Spleen (tissue), 11 donors: ENCODE measurements at regions not wholly inside any gene's neighbourhood (a gene's known extent, or its start where the extent isn't known, plus 50 kb on each side); places are given as distances from the start of the nearest gene placed in this dataset.

ENCODE experiments used
- DNase-seq: peaks from one replicate; pipeline ENCODE4 v3.0.0-alpha.2; 2020
- H3K27ac ChIP-seq, 8 donors: fragments of 200-600 bp; sonication (generic) in 7 of 8; 1 replicate in 4 of 8; 2 replicates in 4 of 8; pipeline versions ENCODE4 v1.5.0 to v1.8.0; 2016 to 2021; ENCODE audit warnings: inconsistent platforms in 4 of 8, mild to moderate bottlenecking in 4 of 8, moderate library complexity in 1 of 8
- H3K27me3 ChIP-seq, 7 donors: fragments of 200-600 bp; sonication (generic) in 6 of 7; replicated peaks in 1 of 7; 1 replicate in 4 of 7; 2 replicates in 3 of 7; pipeline versions ENCODE4 v1.5.0 to v1.8.0; 2016 to 2021; ENCODE audit warnings: inconsistent platforms in 3 of 7, mild to moderate bottlenecking in 1 of 7
- H3K36me3 ChIP-seq, 6 donors: fragments of 200-600 bp; sonication (generic) in 5 of 6; 1 replicate in 4 of 6; 2 replicates in 2 of 6; pipeline versions ENCODE4 v1.5.0 to v1.8.0; 2016 to 2021; ENCODE audit warnings: inconsistent platforms in 2 of 6
- H3K4me1 ChIP-seq, 6 donors: fragments of 200-600 bp; sonication (generic) in 5 of 6; 1 replicate in 3 of 6; 2 replicates in 3 of 6; pipeline versions ENCODE4 v1.5.0 to v1.8.0; 2016 to 2021; ENCODE audit warnings: inconsistent platforms in 3 of 6
- H3K4me3 ChIP-seq, 8 donors: fragments of 200-600 bp; sonication (generic) in 7 of 8; 1 replicate in 4 of 8; 2 replicates in 4 of 8; pipeline versions ENCODE4 v1.5.0 to v1.8.0; 2016 to 2021; ENCODE audit warnings: inconsistent platforms in 4 of 8, mild to moderate bottlenecking in 4 of 8, moderate library complexity in 2 of 8
- H3K9me3 ChIP-seq, 8 donors: fragments of 200-600 bp; sonication (generic) in 7 of 8; 1 replicate in 4 of 8; 2 replicates in 4 of 8; pipeline versions ENCODE4 v1.5.0 to v1.8.0; 2016 to 2021; ENCODE audit warnings: inconsistent platforms in 4 of 8
- CTCF ChIP-seq, 11 experiments: fragments of 200-600 bp in 7 of 11; fragments of 450-650 bp in 4 of 11; sonication (generic) in 4 of 11; IDR thresholded peaks in 8 of 11; conservative IDR thresholded peaks in 3 of 11; 1 replicate in 7 of 11; 2 replicates in 4 of 11; pipeline versions ENCODE4 v1.4.0 to v1.8.0; 2016 to 2021; ENCODE audit warnings: antibody characterized with exemption in 11 of 11, inconsistent platforms in 4 of 11, mild to moderate bottlenecking in 1 of 11
- POLR2A ChIP-seq, 3 donors: fragments of 450-650 bp; IDR thresholded peaks; one replicate each; pipeline ENCODE4 v1.5.1; 2017; ENCODE audit warnings: antibody characterized with exemption in 3 of 3, mild to moderate bottlenecking in 1 of 3
- POLR2AphosphoS5 ChIP-seq, 3 donors: sonication (generic); formaldehyde crosslinking; IDR thresholded peaks; one replicate each; pipeline ENCODE4 v1.5.1; 2017; ENCODE audit warnings: antibody characterized with exemption in 3 of 3
- WGBS, 5 donors: extraction: QIAGEN DNeasy Blood & Tissue Kit in 3 of 5; methylation state at CpG; one replicate each; pipeline versions ENCODE4 v1.1.5 to v1.1.7; 2013 to 2018; 5-methylcytosine and 5-hydroxymethylcytosine counted together
- intact Hi-C: fragments of 100-400 bp; cut with DNase I; formaldehyde crosslinking; loops from one replicate; pipeline ENCODE4 v1.15.0; 2023; ENCODE audit warnings: low total_unique reads
- donor health status: healthy with polysubstance abuse.
- donor health status: DM: no; HTN: no; CAD: no; lungs with moderate emphysema.
- donor health status: DM: no; HTN: no; CAD: no.
- donor health status: Bipolar disorder and iron deficiency.
- donor health status: healthy.
- donor health status: DM: no; HTN: no; CAD: no.
- donor health status: DM: yes; HTN: yes; CAD: no.

GRCh38 chr2:58899692-58900091 is 658.6 kb upstream of the FANCL start:
- intact Hi-C loops, result no loop called here
- Histone ChIP-seq H3K36me3 (no peaks in the 10 kb centered on the region), H3K27me3 (peaks cover 0 to 27% (median 0%) of the 10 kb centered on the region in 7 donors), H3K4me3 (no peak overlapping the region), H3K27ac (no peak overlapping the region), H3K4me1 (no peaks in the 10 kb centered on the region), H3K9me3 (no peaks in the 10 kb centered on the region)
- no peak for DNase-seq
- TF ChIP-seq POLR2AphosphoS5 (IDR thresholded peaks at IDR 0.05) (no peak), POLR2A (IDR thresholded peaks at IDR 0.05) (no peak), CTCF (IDR thresholded peaks at IDR 0.05 in 8 of 11, conservative IDR thresholded peaks at IDR 0.05 in 3 of 11) (no peak)
- 54 to 82% (median 62%) methylated on average over 6 of the region's 6 CpGs for WGBS, 5 donors

- Histone ChIP-seq H3K27me3 (peaks cover 0 to 27% (median 0%) of the 10 kb centered on the region in 7 donors), H3K9me3 (no peaks in the 10 kb centered on the region), H3K36me3 (no peaks in the 10 kb centered on the region), H3K27ac (no peak overlapping the region), H3K4me1 (no peaks in the 10 kb centered on the region), H3K4me3 (no peak overlapping the region)
- TF ChIP-seq POLR2AphosphoS5 (IDR thresholded peaks at IDR 0.05) (no peak), POLR2A (IDR thresholded peaks at IDR 0.05) (no peak), CTCF (IDR thresholded peaks at IDR 0.05 in 8 of 11, conservative IDR thresholded peaks at IDR 0.05 in 3 of 11) (no peak)
- no peak for DNase-seq
- 37 to 59% (median 45%) methylated on average over 3 of the region's 3 CpGs for WGBS, 5 donors
- intact Hi-C loops, result no loop called here
Measured at GRCh38 chr2:58896638-58897037, 655.5 kb upstream of the FANCL start.

- Histone ChIP-seq H3K36me3 (no peaks in the 10 kb centered on the region), H3K4me3 (no peak overlapping the region), H3K9me3 (no peaks in the 10 kb centered on the region), H3K4me1 (no peaks in the 10 kb centered on the region), H3K27me3 (peaks cover 0 to 21% (median 0%) of the 10 kb centered on the region in 7 donors), H3K27ac (no peak overlapping the region)
- DNase-seq, result no peak
- TF ChIP-seq POLR2AphosphoS5 (IDR thresholded peaks at IDR 0.05) (no peak), CTCF (IDR thresholded peaks at IDR 0.05 in 8 of 11, conservative IDR thresholded peaks at IDR 0.05 in 3 of 11) (no peak), POLR2A (IDR thresholded peaks at IDR 0.05) (no peak)
- intact Hi-C loops, result no loop called here
- WGBS, 5 donors, result 74 to 86% (median 81%) methylated on average over 3 to 4 of the region's 4 CpGs
Measured at GRCh38 chr2:58895857-58896256, 654.7 kb upstream of the FANCL start.

GRCh38 chr2:58893656-58894351 is 652.7 kb upstream of the FANCL start:
- WGBS, 5 donors, result 72 to 85% (median 77%) methylated on average over 14 of the region's 14 CpGs
- TF ChIP-seq POLR2AphosphoS5 (IDR thresholded peaks at IDR 0.05) (no peak), POLR2A (IDR thresholded peaks at IDR 0.05) (no peak), CTCF (IDR thresholded peaks at IDR 0.05 in 8 of 11, conservative IDR thresholded peaks at IDR 0.05 in 3 of 11) (no peak)
- Histone ChIP-seq H3K36me3 (no peaks in the 10 kb centered on the region), H3K27me3 (peaks cover 0 to under 1% (median 0%) of the 10 kb centered on the region in 7 donors), H3K4me1 (no peaks in the 10 kb centered on the region), H3K4me3 (no peak overlapping the region), H3K27ac (no peak overlapping the region), H3K9me3 (no peaks in the 10 kb centered on the region)
- DNase-seq, result no peak
- intact Hi-C loops, result no loop called here
